HEK293 (cell line): ENCODE measurements at regions not wholly inside any gene's neighbourhood (a gene's known extent, or its start where the extent isn't known, plus 50 kb on each side); places are given as distances from the start of the nearest gene placed in this dataset.

Experiments used
- CTCF ChIP-seq: fragments of 450-650 bp; formaldehyde crosslinking; IDR thresholded peaks from 2 replicates; pipeline ENCODE4 v1.5.1; 2016; ENCODE audit warnings: missing biosample characterization, missing genetic modification characterization
- OVOL3 ChIP-seq: fragments of 450-650 bp; formaldehyde crosslinking; IDR thresholded peaks from 2 replicates; pipeline ENCODE4 v1.5.1; 2016; ENCODE audit warnings: missing biosample characterization, missing genetic modification characterization
- PRDM4 ChIP-seq: fragments of 450-650 bp; formaldehyde crosslinking; IDR thresholded peaks from 2 replicates; pipeline ENCODE4 v1.5.1; 2017; ENCODE audit warnings: missing biosample characterization, missing genetic modification characterization
- YY1 ChIP-seq: fragments of 450-650 bp; formaldehyde crosslinking; IDR thresholded peaks from 2 replicates; pipeline ENCODE4 v1.5.1; 2018; ENCODE audit warnings: missing biosample characterization, missing genetic modification characterization
- ZNF274 ChIP-seq, 2 experiments: fragments of 200-500 bp in 1 of 2; fragments of 450-650 bp in 1 of 2; sonication (Bioruptor generic) in 1 of 2; formaldehyde crosslinking in 1 of 2; IDR thresholded peaks; 2 replicates each; pipeline versions ENCODE4 v1.5.1 to v1.6.1; 2014 to 2016; ENCODE audit warnings: borderline replicate concordance in 1 of 2, inconsistent platforms in 1 of 2, low read length in 1 of 2, missing biosample characterization in 1 of 2, missing genetic modification characterization in 1 of 2
- ZNF626 ChIP-seq: fragments of 450-650 bp; sonication (Bioruptor Pico); formaldehyde crosslinking; IDR thresholded peaks from 2 replicates; pipeline ENCODE4 v1.5.1; 2018; ENCODE audit warnings: missing biosample characterization, missing genetic modification characterization, inconsistent platforms
- TF ChIP-seq, protein P1 (sequence below): IDR thresholded peaks from 2 replicates; pipeline ENCODE4 v1.6.1; 2011; ENCODE audit warnings: mild to moderate bottlenecking, low read depth, low read length, borderline replicate concordance
- TF ChIP-seq, protein P2 (sequence below): fragments of 450-650 bp; IDR thresholded peaks from 2 replicates; pipeline ENCODE4 v1.5.1; 2018; ENCODE audit warnings: missing biosample characterization, missing genetic modification characterization
- TF ChIP-seq, protein P3 (sequence below): fragments of 450-650 bp; formaldehyde crosslinking; IDR thresholded peaks from 2 replicates; pipeline ENCODE4 v1.5.1; 2016; ENCODE audit warnings: missing biosample characterization, missing genetic modification characterization
- TF ChIP-seq, protein P4 (sequence below): fragments of 450-650 bp; formaldehyde crosslinking; IDR thresholded peaks from 2 replicates; pipeline ENCODE4 v1.5.1; 2016; ENCODE audit warnings: missing biosample characterization, missing genetic modification characterization

- no peak for TF ChIP-seq PRDM4 (tag by site-specific recombination)
- TF ChIP-seq, protein P1, sequence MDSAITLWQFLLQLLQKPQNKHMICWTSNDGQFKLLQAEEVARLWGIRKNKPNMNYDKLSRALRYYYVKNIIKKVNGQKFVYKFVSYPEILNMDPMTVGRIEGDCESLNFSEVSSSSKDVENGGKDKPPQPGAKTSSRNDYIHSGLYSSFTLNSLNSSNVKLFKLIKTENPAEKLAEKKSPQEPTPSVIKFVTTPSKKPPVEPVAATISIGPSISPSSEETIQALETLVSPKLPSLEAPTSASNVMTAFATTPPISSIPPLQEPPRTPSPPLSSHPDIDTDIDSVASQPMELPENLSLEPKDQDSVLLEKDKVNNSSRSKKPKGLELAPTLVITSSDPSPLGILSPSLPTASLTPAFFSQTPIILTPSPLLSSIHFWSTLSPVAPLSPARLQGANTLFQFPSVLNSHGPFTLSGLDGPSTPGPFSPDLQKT: no peak
- TF ChIP-seq CTCF (tag by site-specific recombination): no peak
- no peak for TF ChIP-seq YY1 (tag by site-specific recombination)
- TF ChIP-seq, protein P2, sequence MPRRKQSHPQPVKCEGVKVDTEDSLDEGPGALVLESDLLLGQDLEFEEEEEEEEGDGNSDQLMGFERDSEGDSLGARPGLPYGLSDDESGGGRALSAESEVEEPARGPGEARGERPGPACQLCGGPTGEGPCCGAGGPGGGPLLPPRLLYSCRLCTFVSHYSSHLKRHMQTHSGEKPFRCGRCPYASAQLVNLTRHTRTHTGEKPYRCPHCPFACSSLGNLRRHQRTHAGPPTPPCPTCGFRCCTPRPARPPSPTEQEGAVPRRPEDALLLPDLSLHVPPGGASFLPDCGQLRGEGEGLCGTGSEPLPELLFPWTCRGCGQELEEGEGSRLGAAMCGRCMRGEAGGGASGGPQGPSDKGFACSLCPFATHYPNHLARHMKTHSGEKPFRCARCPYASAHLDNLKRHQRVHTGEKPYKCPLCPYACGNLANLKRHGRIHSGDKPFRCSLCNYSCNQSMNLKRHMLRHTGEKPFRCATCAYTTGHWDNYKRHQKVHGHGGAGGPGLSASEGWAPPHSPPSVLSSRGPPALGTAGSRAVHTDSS (tag by site-specific recombination): no peak
- TF ChIP-seq ZNF626: no peak
- TF ChIP-seq, protein P3, sequence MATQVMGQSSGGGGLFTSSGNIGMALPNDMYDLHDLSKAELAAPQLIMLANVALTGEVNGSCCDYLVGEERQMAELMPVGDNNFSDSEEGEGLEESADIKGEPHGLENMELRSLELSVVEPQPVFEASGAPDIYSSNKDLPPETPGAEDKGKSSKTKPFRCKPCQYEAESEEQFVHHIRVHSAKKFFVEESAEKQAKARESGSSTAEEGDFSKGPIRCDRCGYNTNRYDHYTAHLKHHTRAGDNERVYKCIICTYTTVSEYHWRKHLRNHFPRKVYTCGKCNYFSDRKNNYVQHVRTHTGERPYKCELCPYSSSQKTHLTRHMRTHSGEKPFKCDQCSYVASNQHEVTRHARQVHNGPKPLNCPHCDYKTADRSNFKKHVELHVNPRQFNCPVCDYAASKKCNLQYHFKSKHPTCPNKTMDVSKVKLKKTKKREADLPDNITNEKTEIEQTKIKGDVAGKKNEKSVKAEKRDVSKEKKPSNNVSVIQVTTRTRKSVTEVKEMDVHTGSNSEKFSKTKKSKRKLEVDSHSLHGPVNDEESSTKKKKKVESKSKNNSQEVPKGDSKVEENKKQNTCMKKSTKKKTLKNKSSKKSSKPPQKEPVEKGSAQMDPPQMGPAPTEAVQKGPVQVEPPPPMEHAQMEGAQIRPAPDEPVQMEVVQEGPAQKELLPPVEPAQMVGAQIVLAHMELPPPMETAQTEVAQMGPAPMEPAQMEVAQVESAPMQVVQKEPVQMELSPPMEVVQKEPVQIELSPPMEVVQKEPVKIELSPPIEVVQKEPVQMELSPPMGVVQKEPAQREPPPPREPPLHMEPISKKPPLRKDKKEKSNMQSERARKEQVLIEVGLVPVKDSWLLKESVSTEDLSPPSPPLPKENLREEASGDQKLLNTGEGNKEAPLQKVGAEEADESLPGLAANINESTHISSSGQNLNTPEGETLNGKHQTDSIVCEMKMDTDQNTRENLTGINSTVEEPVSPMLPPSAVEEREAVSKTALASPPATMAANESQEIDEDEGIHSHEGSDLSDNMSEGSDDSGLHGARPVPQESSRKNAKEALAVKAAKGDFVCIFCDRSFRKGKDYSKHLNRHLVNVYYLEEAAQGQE (tag by site-specific recombination): no peak
- no peak for TF ChIP-seq OVOL3
- TF ChIP-seq, protein P4, sequence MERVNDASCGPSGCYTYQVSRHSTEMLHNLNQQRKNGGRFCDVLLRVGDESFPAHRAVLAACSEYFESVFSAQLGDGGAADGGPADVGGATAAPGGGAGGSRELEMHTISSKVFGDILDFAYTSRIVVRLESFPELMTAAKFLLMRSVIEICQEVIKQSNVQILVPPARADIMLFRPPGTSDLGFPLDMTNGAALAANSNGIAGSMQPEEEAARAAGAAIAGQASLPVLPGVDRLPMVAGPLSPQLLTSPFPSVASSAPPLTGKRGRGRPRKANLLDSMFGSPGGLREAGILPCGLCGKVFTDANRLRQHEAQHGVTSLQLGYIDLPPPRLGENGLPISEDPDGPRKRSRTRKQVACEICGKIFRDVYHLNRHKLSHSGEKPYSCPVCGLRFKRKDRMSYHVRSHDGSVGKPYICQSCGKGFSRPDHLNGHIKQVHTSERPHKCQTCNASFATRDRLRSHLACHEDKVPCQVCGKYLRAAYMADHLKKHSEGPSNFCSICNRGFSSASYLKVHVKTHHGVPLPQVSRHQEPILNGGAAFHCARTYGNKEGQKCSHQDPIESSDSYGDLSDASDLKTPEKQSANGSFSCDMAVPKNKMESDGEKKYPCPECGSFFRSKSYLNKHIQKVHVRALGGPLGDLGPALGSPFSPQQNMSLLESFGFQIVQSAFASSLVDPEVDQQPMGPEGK: no peak
- no peak for TF ChIP-seq ZNF274 (IDR thresholded peaks at IDR 0.05; ENCODE audit: low read length)
- TF ChIP-seq ZNF274 (tag by site-specific recombination; IDR thresholded peaks at IDR 0.05; ENCODE audit: borderline replicate concordance): no peak
Measured at GRCh38 chrX:4249401-4249800, 536.0 kb upstream of the PRKX start.
